ENCODE measurements at regions not wholly inside any gene's neighbourhood (a gene's known extent, or its start where the extent isn't known, plus 50 kb on each side); places are given as distances from the start of the nearest gene placed in this dataset.

DNA sequence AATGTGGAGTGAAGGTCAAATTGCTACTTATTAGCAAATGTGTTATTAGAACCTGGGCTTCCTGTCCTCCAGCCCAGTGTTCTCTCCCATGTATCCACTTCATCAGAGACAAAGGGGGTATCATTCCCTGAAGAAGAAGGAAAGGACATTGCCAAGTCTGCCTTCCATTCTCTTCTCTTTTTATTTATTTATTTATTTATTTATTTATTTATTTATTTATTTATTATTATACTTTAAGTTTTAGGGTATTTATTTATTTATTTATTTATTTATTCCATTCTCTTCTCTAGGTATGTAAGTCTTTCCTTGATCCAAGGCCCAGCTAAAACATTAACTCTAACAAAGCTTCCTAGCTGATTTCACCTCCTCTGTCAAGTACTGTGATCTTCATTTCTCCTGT lies 277.8 kb upstream of the DNAJC19 start (continued):
- TF ChIP-seq, protein P1, sequence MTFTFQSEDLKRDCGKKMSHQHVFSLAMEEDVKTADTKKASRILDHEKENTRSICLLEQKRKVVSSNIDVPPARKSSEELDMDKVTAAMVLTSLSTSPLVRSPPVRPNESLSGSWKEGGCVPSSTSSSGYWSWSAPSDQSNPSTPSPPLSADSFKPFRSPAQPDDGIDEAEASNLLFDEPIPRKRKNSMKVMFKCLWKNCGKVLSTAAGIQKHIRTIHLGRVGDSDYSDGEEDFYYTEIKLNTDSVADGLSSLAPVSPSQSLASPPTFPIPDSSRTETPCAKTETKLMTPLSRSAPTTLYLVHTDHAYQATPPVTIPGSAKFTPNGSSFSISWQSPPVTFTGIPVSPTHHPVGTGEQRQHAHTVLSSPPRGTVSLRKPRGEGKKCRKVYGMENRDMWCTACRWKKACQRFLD (tag by site-specific recombination; IDR thresholded peaks at IDR 0.05) = no peak
- TF ChIP-seq, protein P2, sequence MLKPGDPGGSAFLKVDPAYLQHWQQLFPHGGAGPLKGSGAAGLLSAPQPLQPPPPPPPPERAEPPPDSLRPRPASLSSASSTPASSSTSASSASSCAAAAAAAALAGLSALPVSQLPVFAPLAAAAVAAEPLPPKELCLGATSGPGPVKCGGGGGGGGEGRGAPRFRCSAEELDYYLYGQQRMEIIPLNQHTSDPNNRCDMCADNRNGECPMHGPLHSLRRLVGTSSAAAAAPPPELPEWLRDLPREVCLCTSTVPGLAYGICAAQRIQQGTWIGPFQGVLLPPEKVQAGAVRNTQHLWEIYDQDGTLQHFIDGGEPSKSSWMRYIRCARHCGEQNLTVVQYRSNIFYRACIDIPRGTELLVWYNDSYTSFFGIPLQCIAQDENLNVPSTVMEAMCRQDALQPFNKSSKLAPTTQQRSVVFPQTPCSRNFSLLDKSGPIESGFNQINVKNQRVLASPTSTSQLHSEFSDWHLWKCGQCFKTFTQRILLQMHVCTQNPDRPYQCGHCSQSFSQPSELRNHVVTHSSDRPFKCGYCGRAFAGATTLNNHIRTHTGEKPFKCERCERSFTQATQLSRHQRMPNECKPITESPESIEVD (tag by site-specific recombination; IDR thresholded peaks at IDR 0.05) = no peak
- TF ChIP-seq, protein P3, sequence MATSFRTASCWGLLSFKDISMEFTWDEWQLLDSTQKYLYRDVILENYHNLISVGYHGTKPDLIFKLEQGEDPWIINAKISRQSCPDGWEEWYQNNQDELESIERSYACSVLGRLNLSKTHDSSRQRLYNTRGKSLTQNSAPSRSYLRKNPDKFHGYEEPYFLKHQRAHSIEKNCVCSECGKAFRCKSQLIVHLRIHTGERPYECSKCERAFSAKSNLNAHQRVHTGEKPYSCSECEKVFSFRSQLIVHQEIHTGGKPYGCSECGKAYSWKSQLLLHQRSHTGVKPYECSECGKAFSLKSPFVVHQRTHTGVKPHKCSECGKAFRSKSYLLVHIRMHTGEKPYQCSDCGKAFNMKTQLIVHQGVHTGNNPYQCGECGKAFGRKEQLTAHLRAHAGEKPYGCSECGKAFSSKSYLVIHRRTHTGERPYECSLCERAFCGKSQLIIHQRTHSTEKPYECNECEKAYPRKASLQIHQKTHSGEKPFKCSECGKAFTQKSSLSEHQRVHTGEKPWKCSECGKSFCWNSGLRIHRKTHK (tag by site-specific recombination; IDR thresholded peaks at IDR 0.05) = no peak
- TF ChIP-seq, protein P4, sequence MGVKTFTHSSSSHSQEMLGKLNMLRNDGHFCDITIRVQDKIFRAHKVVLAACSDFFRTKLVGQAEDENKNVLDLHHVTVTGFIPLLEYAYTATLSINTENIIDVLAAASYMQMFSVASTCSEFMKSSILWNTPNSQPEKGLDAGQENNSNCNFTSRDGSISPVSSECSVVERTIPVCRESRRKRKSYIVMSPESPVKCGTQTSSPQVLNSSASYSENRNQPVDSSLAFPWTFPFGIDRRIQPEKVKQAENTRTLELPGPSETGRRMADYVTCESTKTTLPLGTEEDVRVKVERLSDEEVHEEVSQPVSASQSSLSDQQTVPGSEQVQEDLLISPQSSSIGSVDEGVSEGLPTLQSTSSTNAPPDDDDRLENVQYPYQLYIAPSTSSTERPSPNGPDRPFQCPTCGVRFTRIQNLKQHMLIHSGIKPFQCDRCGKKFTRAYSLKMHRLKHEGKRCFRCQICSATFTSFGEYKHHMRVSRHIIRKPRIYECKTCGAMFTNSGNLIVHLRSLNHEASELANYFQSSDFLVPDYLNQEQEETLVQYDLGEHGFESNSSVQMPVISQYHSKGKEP (tag by site-specific recombination; IDR thresholded peaks at IDR 0.05) = no peak
- TF ChIP-seq BCL11B (tag by site-specific recombination; IDR thresholded peaks at IDR 0.05; ENCODE audit: low read depth) = no peak
- TF ChIP-seq OVOL3 (tag by site-specific recombination; IDR thresholded peaks at IDR 0.05) = no peak
- TF ChIP-seq ZNF626 (tag by site-specific recombination; IDR thresholded peaks at IDR 0.05) = no peak
- TF ChIP-seq ZBTB17 (tag by site-specific recombination; IDR thresholded peaks at IDR 0.05) = no peak
- no peak for TF ChIP-seq ZNF571 (tag by site-specific recombination; IDR thresholded peaks at IDR 0.05)
- no peak for TF ChIP-seq ZSCAN23 (tag by site-specific recombination; IDR thresholded peaks at IDR 0.05)
- TF ChIP-seq ZNF341 (tag by site-specific recombination; IDR thresholded peaks at IDR 0.05; ENCODE audit: low read depth) = no peak
- TF ChIP-seq, protein P5, sequence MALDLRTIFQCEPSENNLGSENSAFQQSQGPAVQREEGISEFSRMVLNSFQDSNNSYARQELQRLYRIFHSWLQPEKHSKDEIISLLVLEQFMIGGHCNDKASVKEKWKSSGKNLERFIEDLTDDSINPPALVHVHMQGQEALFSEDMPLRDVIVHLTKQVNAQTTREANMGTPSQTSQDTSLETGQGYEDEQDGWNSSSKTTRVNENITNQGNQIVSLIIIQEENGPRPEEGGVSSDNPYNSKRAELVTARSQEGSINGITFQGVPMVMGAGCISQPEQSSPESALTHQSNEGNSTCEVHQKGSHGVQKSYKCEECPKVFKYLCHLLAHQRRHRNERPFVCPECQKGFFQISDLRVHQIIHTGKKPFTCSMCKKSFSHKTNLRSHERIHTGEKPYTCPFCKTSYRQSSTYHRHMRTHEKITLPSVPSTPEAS (tag by site-specific recombination; IDR thresholded peaks at IDR 0.05) = no peak
- no peak for TF ChIP-seq GLI4 (tag by site-specific recombination; IDR thresholded peaks at IDR 0.05)
- no peak for TF ChIP-seq ZNF585B (tag by site-specific recombination; IDR thresholded peaks at IDR 0.05)
- TF ChIP-seq KLF9 (tag by site-specific recombination; IDR thresholded peaks at IDR 0.05; ENCODE audit: low read depth) = no peak
- TF ChIP-seq ZBTB8A (tag by site-specific recombination; IDR thresholded peaks at IDR 0.05) = peak; percentile 85
- no peak for TF ChIP-seq ZNF544 (tag by site-specific recombination; IDR thresholded peaks at IDR 0.05)

DNA sequence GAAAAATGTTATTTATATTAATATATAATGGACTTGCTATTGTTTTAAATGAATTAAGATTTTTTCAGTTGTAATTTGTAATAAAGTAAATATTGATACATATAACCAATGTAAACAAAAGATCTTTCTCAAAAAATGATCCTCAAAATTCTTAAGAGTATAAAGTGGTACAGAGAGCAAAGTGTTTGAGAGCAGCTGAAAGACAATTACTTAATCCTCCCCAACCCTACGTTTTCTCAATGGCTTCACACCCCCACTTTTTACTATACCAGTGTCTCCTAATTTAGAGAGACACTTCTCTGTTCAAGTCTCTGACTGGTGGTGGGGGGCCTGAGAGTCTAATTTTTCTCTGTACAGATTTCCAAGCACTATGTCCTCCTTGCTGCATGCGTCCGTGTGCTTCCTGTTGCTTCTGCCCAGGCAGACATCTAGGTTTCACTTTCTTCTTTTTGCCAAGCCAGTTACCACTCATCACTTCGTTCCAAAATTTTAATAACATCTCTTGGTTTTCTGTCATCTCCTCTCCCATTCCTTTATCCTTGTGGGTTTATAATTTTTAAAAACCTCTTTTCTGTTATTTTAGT lies 276.3 kb upstream of the DNAJC19 start:
- no peak overlapping the region for H3K4me3 ChIP-seq (ENCODE audit: low read depth, low read length)
- no peaks in the 10 kb centered on the region for H3K36me3 ChIP-seq (ENCODE audit: control insufficient read depth in 2 of 2, insufficient read depth in 1 of 2, low read length in 2 of 2)
- no peaks in the 10 kb centered on the region for H3K9me3 ChIP-seq (ENCODE audit: control insufficient read depth, insufficient read depth, low read depth, low read length)
- TF ChIP-seq ZBTB7A (tag by site-specific recombination; IDR thresholded peaks at IDR 0.05; ENCODE audit: low read depth) (no peak), SP3 (tag by site-specific recombination; IDR thresholded peaks at IDR 0.05) (no peak), GLIS1 (tag by site-specific recombination; IDR thresholded peaks at IDR 0.05) (no peak), SCRT2 (tag by site-specific recombination; IDR thresholded peaks at IDR 0.05) (0 out of 2 replicates have a peak, but pooled peaks have one; percentile 14)
- no peaks in the 10 kb centered on the region for H3K4me1 ChIP-seq (ENCODE audit: control insufficient read depth, insufficient read depth, low read length)
- ChIA-PET CTCF (no interaction called here), POLR2A (no interaction called here)
- no peak overlapping the region for H3K27ac ChIP-seq (ENCODE audit: extremely low read depth, low read depth, low read length)

All from HEK293 (cell line).